Mesendoderm (in vitro differentiated cells): ENCODE measurements at regions not wholly inside any gene's neighbourhood (a gene's known extent, or its start where the extent isn't known, plus 50 kb on each side); places are given as distances from the start of the nearest gene placed in this dataset.

Experiments used
- DNase-seq: peaks from one replicate; pipeline ENCODE4 v3.0.0; 2013
- H2AK5ac ChIP-seq: 2 replicates; pipeline ENCODE4 v1.6.1; 2013; ENCODE audit warnings: low read length, inconsistent platforms
- H2BK120ac ChIP-seq: 2 replicates; pipeline ENCODE4 v1.6.1; 2013; ENCODE audit warnings: low read depth, mild to moderate bottlenecking, low read length, moderate library complexity, mixed read lengths
- H2BK15ac ChIP-seq: replicated peaks from 2 replicates; pipeline ENCODE4 v1.6.1; 2013; ENCODE audit warnings: low read depth, mild to moderate bottlenecking, moderate library complexity
- H2BK5ac ChIP-seq: 2 replicates; pipeline ENCODE4 v1.6.1; 2013; ENCODE audit warnings: low read length, inconsistent platforms
- H3K18ac ChIP-seq: 2 replicates; pipeline ENCODE4 v1.6.1; 2013; ENCODE audit warnings: mild to moderate bottlenecking, low read length, mixed read lengths
- H3K23ac ChIP-seq: one replicate; pipeline ENCODE4 v1.6.1; 2013; ENCODE audit warnings: low read length
- H3K27ac ChIP-seq: 2 replicates; pipeline ENCODE4 v1.5.1; 2013; ENCODE audit warnings: low read depth, mild to moderate bottlenecking, inconsistent platforms, low read length, moderate library complexity
- H3K27me3 ChIP-seq: 2 replicates; pipeline ENCODE4 v1.6.1; 2013; ENCODE audit warnings: low read length, control low read depth, mild to moderate bottlenecking, inconsistent platforms; ENCODE audit not compliant: insufficient read depth, poor library complexity
- H3K36me3 ChIP-seq: 2 replicates; pipeline ENCODE4 v1.6.1; 2013; ENCODE audit warnings: low read length, inconsistent platforms; ENCODE audit not compliant: control insufficient read depth, insufficient read depth
- H3K4ac ChIP-seq: one replicate; pipeline ENCODE4 v1.6.1; 2013; ENCODE audit warnings: low read depth, mild to moderate bottlenecking, low read length, moderate library complexity
- H3K4me1 ChIP-seq: 2 replicates; pipeline ENCODE4 v1.6.1; 2013; ENCODE audit warnings: low read depth, low read length, inconsistent platforms; ENCODE audit not compliant: control insufficient read depth
- H3K4me2 ChIP-seq: 2 replicates; pipeline ENCODE4 v1.6.1; 2013; ENCODE audit warnings: low read length
- H3K4me3 ChIP-seq: 2 replicates; pipeline ENCODE4 v1.5.1; 2013; ENCODE audit warnings: mild to moderate bottlenecking, low read length
- H3K56ac ChIP-seq: one replicate; pipeline ENCODE4 v1.6.1; 2013; ENCODE audit warnings: low read length
- H3K79me1 ChIP-seq: 2 replicates; pipeline ENCODE4 v1.6.1; 2013; ENCODE audit warnings: low read length, inconsistent platforms
- H3K79me2 ChIP-seq: 2 replicates; pipeline ENCODE4 v1.6.1; 2013; ENCODE audit warnings: mild to moderate bottlenecking, low read length; ENCODE audit not compliant: control insufficient read depth, insufficient read depth
- H3K9ac ChIP-seq: 2 replicates; pipeline ENCODE4 v1.6.1; 2013; ENCODE audit warnings: low read length, inconsistent platforms
- H4K5ac ChIP-seq: one replicate; pipeline ENCODE4 v1.6.1; 2013; ENCODE audit warnings: low read length
- H4K8ac ChIP-seq: one replicate; pipeline ENCODE4 v1.6.1; 2013; ENCODE audit warnings: low read depth, mild to moderate bottlenecking, control low read depth, low read length, moderate library complexity
- WGBS: extraction: QIAGEN DNeasy Blood & Tissue Kit; methylation state at CpG from one replicate; pipeline ENCODE4 v1.1.7; 2013; ENCODE audit warnings: low lambda C conversion rate, missing lambda C conversion rate; ENCODE audit not compliant: insufficient coverage; ENCODE audit errors: extremely low coverage; 5-methylcytosine and 5-hydroxymethylcytosine counted together

- H3K4me1 ChIP-seq = no peaks in the 10 kb centered on the region
- H4K8ac ChIP-seq = no peak overlapping the region
- no peak overlapping the region for H2BK120ac ChIP-seq
- H3K23ac ChIP-seq = no peak overlapping the region
- H2AK5ac ChIP-seq = no peak overlapping the region
- H3K9ac ChIP-seq = no peak overlapping the region
- H3K36me3 ChIP-seq = no peaks in the 10 kb centered on the region
- H2BK15ac ChIP-seq = no peak overlapping the region
- WGBS = no CpG with 5 or more reads among the region's 6 CpGs
- no peaks in the 10 kb centered on the region for H3K79me1 ChIP-seq
- no peak overlapping the region for H3K4me3 ChIP-seq
- no peaks in the 10 kb centered on the region for H3K27me3 ChIP-seq
- no peak overlapping the region for H3K4me2 ChIP-seq
- H3K18ac ChIP-seq = no peak overlapping the region
- H4K5ac ChIP-seq = no peak overlapping the region
- no peak for DNase-seq
- no peak overlapping the region for H2BK5ac ChIP-seq
- H3K4ac ChIP-seq = no peak overlapping the region
- no peak overlapping the region for H3K27ac ChIP-seq
- H3K56ac ChIP-seq = no peak overlapping the region
- H3K79me2 ChIP-seq = no peaks in the 10 kb centered on the region
Measured at GRCh38 chr9:79054500-79054899, 517.3 kb upstream of the TLE4 start.

DNA sequence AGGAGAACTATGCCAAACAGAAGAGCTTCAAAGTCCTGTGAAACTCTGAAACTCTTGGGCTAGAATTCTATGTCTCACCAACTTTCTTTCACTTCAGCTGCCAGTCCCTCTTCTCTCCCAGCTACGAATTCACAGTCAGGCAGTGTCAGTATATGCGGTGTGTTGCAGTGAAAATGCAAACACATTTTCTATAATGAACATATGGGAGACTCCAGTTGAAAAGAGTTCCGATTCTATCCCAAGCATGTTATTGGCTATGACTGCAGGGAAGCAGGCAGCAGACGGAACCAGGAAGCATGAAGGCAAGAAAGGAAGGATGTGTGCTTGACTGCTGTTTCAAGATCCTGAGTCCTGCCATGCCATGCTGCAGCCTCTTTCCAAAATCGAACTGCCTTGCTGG is 515.7 kb upstream of the TLE4 start:
- Histone ChIP-seq H3K18ac (no peak overlapping the region), H4K8ac (no peak overlapping the region), H3K27ac (no peak overlapping the region), H2BK120ac (no peak overlapping the region), H3K4me1 (no peaks in the 10 kb centered on the region), H3K36me3 (no peaks in the 10 kb centered on the region), H2BK15ac (no peak overlapping the region), H3K79me1 (no peaks in the 10 kb centered on the region), H3K4me2 (no peak overlapping the region), H2BK5ac (no peak overlapping the region), H3K27me3 (no peaks in the 10 kb centered on the region), H3K9ac (no peak overlapping the region), H3K23ac (no peak overlapping the region), H3K4me3 (no peak overlapping the region), H4K5ac (no peak overlapping the region), H2AK5ac (no peak overlapping the region), H3K79me2 (no peaks in the 10 kb centered on the region), H3K56ac (no peak overlapping the region), H3K4ac (no peak overlapping the region)
- no peak for DNase-seq
- no CpG with 5 or more reads among the region's 5 CpGs for WGBS

DNA sequence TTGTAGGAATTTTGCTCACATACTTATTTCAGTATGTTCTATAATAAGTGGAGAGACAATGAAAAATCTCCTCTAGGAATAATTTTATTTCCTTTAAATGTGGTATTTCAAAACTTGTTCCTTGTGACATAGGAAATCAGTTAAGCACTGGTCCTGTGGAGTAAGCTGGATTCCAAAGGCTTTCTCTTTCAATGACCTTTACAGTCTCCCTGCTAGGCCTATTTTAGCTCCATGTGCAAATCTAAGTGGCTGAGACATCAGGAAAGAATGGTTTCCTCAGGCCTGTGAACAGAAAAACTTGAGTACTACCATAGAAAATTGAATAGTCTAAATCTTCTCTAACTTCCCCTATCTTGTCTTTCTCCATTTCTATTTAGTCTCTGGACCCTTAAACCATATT is 514.2 kb upstream of the TLE4 start:
- H3K27me3 ChIP-seq = no peaks in the 10 kb centered on the region
- no peak overlapping the region for H3K27ac ChIP-seq
- H3K4ac ChIP-seq = no peak overlapping the region
- no peaks in the 10 kb centered on the region for H3K79me1 ChIP-seq
- H4K8ac ChIP-seq = no peak overlapping the region
- no peak for DNase-seq
- H3K79me2 ChIP-seq = no peaks in the 10 kb centered on the region
- H3K36me3 ChIP-seq = no peaks in the 10 kb centered on the region
- no peak overlapping the region for H4K5ac ChIP-seq
- no peak overlapping the region for H2BK15ac ChIP-seq
- H3K18ac ChIP-seq = no peak overlapping the region
- H3K9ac ChIP-seq = no peak overlapping the region
- no peaks in the 10 kb centered on the region for H3K4me1 ChIP-seq
- H3K23ac ChIP-seq = no peak overlapping the region
- H3K4me2 ChIP-seq = no peak overlapping the region
- H3K56ac ChIP-seq = no peak overlapping the region
- H3K4me3 ChIP-seq = no peak overlapping the region
- H2BK5ac ChIP-seq = no peak overlapping the region
- no peak overlapping the region for H2BK120ac ChIP-seq
- H2AK5ac ChIP-seq = no peak overlapping the region

DNA sequence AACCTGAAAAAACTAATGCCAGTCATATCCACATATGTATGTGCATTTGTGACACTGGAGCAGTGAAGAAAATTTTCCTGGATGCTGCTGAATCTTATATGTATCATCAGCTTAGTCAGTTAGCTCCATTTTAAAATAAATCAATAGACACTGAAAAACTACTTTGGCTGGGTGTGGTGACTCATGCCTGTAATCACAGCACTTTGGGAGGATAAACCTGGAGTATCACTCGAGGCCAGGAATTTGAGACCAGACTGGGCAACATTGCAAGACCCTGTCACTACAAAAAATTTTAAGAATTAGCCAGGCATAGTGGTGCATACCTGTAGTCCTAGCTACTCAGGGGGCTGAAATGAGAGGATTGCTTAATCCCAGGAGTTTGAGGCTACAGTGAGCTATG is 511.0 kb upstream of the TLE4 start:
- H3K27me3 ChIP-seq = no peaks in the 10 kb centered on the region
- H3K4ac ChIP-seq = no peak overlapping the region
- H3K79me2 ChIP-seq = no peaks in the 10 kb centered on the region
- H4K8ac ChIP-seq = no peak overlapping the region
- no CpG with 5 or more reads among the region's 1 CpG for WGBS
- H4K5ac ChIP-seq = no peak overlapping the region
- no peak overlapping the region for H3K9ac ChIP-seq
- no peak overlapping the region for H2AK5ac ChIP-seq
- H3K4me2 ChIP-seq = no peak overlapping the region
- no peaks in the 10 kb centered on the region for H3K36me3 ChIP-seq
- no peak overlapping the region for H2BK5ac ChIP-seq
- no peaks in the 10 kb centered on the region for H3K4me1 ChIP-seq
- H3K18ac ChIP-seq = no peak overlapping the region
- H3K56ac ChIP-seq = no peak overlapping the region
- no peak overlapping the region for H3K4me3 ChIP-seq
- no peak for DNase-seq
- H2BK120ac ChIP-seq = no peak overlapping the region
- no peak overlapping the region for H3K23ac ChIP-seq
- H2BK15ac ChIP-seq = no peak overlapping the region
- no peaks in the 10 kb centered on the region for H3K79me1 ChIP-seq
- H3K27ac ChIP-seq = no peak overlapping the region

DNA sequence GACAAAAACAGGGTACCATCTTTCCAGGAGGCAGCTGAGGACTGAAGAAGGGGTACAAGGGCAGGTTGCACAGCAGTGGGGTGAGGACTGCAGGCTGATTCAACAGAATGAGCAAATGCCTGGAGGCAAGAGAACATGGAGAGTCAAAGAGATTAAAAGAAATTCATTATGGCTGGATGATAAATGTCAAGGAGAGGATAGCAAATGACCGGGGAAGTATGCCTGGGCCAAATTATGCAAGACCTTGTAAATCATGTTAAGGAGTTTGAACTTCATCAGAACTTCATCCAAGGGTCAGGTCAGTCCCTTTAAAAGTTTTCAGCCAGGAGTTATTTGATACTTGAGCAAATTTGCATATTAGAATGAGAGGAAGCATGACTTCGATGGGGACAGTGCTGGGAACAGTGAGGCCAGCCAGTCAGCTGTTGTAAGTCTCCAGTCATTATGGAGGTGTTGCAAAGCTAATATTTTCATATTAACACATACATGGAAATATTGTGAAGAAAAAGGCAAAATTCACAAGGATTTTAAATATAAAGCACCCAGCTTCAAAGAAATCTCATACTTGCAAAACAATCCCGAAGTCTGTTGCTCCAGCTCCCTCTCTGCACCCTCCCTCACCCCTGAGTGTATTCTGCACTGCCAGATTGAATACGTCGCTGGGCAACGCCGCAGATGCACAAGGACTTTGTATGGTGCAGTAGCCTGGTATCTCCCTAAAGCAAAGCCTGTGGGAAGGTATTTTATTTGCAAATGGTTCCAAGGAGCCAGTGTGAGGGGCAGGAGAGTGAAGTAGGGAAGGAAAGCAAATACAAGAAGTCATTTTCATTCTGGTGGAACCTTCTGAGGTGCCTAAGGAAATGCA is 509.8 kb upstream of the TLE4 start:
- H2BK120ac ChIP-seq = no peak overlapping the region
- no peak overlapping the region for H2AK5ac ChIP-seq
- no peaks in the 10 kb centered on the region for H3K4me1 ChIP-seq
- H4K5ac ChIP-seq = no peak overlapping the region
- no peak overlapping the region for H2BK15ac ChIP-seq
- no peaks in the 10 kb centered on the region for H3K27me3 ChIP-seq
- WGBS = no CpG with 5 or more reads among the region's 7 CpGs
- H3K23ac ChIP-seq = no peak overlapping the region
- H3K36me3 ChIP-seq = no peaks in the 10 kb centered on the region
- no peak overlapping the region for H3K4me2 ChIP-seq
- no peak overlapping the region for H3K4me3 ChIP-seq
- no peak overlapping the region for H3K56ac ChIP-seq
- H3K27ac ChIP-seq = no peak overlapping the region
- H2BK5ac ChIP-seq = no peak overlapping the region
- H3K4ac ChIP-seq = no peak overlapping the region
- no peak overlapping the region for H3K9ac ChIP-seq
- H4K8ac ChIP-seq = no peak overlapping the region
- H3K18ac ChIP-seq = no peak overlapping the region
- H3K79me1 ChIP-seq = no peaks in the 10 kb centered on the region
- DNase-seq = no peak
- H3K79me2 ChIP-seq = no peaks in the 10 kb centered on the region

- Histone ChIP-seq H3K9ac (no peak overlapping the region), H3K4me2 (no peak overlapping the region), H4K8ac (no peak overlapping the region), H3K27ac (no peak overlapping the region), H3K4me3 (no peak overlapping the region), H2BK5ac (no peak overlapping the region), H3K27me3 (no peaks in the 10 kb centered on the region), H4K5ac (no peak overlapping the region), H3K4me1 (no peaks in the 10 kb centered on the region), H3K79me2 (no peaks in the 10 kb centered on the region), H2BK15ac (no peak overlapping the region), H3K36me3 (no peaks in the 10 kb centered on the region), H2BK120ac (no peak overlapping the region), H3K4ac (no peak overlapping the region), H3K23ac (no peak overlapping the region), H3K18ac (no peak overlapping the region), H3K56ac (no peak overlapping the region), H3K79me1 (no peaks in the 10 kb centered on the region), H2AK5ac (no peak overlapping the region)
- no CpG with 5 or more reads among the region's 3 CpGs for WGBS
- DNase-seq = no peak
Measured at GRCh38 chr9:79073201-79073600, 498.6 kb upstream of the TLE4 start.
